Spleen (tissue), 7 donors: ENCODE measurements at regions not wholly inside any gene's neighbourhood (a gene's known extent, or its start where the extent isn't known, plus 50 kb on each side); places are given as distances from the start of the nearest gene placed in this dataset.

Experiments
- CTCF ChIP-seq, 11 experiments: fragments of 200-600 bp in 7 of 11; fragments of 450-650 bp in 4 of 11; sonication (generic) in 4 of 11; IDR thresholded peaks in 8 of 11; conservative IDR thresholded peaks in 3 of 11; 1 replicate in 7 of 11; 2 replicates in 4 of 11; pipeline versions ENCODE4 v1.4.0 to v1.8.0; 2016 to 2021; ENCODE audit warnings: antibody characterized with exemption in 11 of 11, inconsistent platforms in 4 of 11, mild to moderate bottlenecking in 1 of 11
- POLR2A ChIP-seq, 3 donors: fragments of 450-650 bp; IDR thresholded peaks; one replicate each; pipeline ENCODE4 v1.5.1; 2017; ENCODE audit warnings: antibody characterized with exemption in 3 of 3, mild to moderate bottlenecking in 1 of 3
- POLR2AphosphoS5 ChIP-seq, 3 donors: sonication (generic); formaldehyde crosslinking; IDR thresholded peaks; one replicate each; pipeline ENCODE4 v1.5.1; 2017; ENCODE audit warnings: antibody characterized with exemption in 3 of 3
- donor health status: DM: no; HTN: no; CAD: no; lungs with moderate emphysema.
- donor health status: DM: no; HTN: no; CAD: no.
- donor health status: DM: no; HTN: no; CAD: no.

GRCh38 chr5:171692107-171692506 is 93.5 kb upstream of the SMIM23 start:
- TF ChIP-seq POLR2AphosphoS5 (IDR thresholded peaks at IDR 0.05), result no peak
- no peak for TF ChIP-seq POLR2A (IDR thresholded peaks at IDR 0.05)
- no peak for TF ChIP-seq CTCF (IDR thresholded peaks at IDR 0.05 in 8 of 11, conservative IDR thresholded peaks at IDR 0.05 in 3 of 11)
